GM21515 (cell line): ENCODE measurements at regions not wholly inside any gene's neighbourhood (a gene's known extent, or its start where the extent isn't known, plus 50 kb on each side); places are given as distances from the start of the nearest gene placed in this dataset.

Experiments used
- ATAC-seq: cut with Tn5 transposase; IDR thresholded peaks from one replicate; pipeline ENCODE4 v1.9.1; 2021; ENCODE audit not compliant: unreplicated experiment

DNA sequence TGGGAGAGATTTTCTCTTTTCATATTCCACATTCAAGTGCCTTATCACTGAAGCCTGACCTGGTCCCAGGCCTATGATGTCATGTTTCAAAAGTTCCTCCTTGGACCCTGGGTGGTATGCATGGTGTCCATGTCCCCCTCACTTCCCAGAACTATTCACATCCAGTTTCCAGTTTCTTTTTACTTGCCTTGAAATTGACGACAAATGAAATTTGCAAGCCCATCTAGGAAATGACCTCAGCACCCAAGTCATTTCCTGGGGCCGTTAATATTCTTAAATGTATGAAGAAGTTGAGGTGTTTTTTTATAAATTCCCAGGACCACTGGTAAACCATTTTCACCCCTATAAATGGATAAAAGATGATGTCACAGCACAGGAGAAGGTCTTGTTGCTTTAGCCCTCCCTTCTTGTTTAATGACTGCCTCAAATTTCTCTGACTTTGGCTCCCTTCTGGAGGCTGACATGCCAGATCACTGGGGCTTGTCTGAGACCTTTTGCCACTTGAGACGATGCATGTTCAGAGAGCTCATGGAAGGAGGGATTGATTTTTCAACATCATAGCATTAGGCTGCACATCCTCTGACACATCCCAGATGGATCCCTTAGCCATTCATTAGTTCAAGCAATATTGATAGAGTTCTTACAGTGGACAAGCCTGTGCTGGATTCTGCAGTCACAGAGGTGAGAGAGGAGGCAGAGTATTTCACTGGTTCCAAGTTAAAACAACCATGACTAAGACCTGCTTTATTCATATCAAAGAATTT is 221.3 kb downstream of the PLPP3 start:
- ATAC-seq: no peak

GRCh38 chr1:56356376-56356990 is 222.9 kb downstream of the PLPP3 start:
- no peak for ATAC-seq

- no peak for ATAC-seq
Observed at GRCh38 chr1:56355918-56356317, 223.4 kb downstream of the PLPP3 start.

GRCh38 chr1:56355422-56355821 is 223.9 kb downstream of the PLPP3 start:
- no peak for ATAC-seq

DNA sequence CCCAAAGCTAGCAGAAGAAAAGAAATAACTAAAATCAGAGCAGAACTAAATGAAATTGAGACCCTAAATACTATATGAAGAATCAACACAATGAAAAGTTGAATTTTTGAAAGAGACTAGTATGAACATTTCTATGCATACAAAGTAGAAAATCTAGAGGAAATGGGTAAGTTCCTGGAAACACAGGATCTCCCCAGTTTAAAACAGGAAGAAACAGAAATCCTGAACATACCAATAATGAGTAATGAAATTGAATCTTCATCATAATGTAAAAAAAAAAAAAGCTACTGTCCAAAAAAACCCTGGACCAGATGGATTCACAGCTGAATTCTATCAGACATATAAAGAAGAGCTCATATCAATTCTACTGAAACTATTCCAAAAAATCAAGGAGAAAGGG is 233.5 kb downstream of the PLPP3 start:
- ATAC-seq: no peak

- no peak for ATAC-seq
Observed at GRCh38 chr1:56340977-56341376, 238.4 kb downstream of the PLPP3 start.

DNA sequence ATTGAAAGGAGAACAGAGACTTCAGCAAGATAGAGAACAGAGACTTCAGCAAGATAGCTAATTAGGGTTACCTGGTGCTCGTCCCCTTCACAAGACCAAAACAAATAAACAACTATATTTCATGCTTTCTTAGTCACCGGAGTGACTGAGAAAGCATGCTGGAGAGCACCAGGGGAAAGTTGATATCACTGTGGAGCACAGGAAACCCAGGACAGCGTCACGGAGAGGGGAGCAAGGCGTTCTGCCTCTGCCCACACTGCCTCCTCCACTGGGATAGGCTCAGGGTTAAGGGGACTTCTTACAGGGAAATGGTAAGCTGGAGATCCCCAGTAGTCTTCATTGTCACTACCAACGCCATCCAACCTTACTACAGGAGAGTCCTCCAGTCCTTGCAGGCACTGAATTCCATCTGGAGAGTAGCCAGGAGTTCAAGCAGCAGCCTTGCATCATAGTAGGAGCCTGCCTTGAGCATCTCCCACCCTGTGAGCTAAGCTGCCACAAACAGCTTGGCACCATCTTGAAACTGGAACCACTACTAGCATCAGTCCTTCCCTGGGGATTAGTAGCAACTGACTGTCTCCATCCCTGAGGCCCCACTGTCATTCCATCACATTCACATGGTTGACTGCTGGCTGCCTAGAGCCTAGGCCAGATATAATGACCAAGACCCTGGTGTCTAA is 239.4 kb downstream of the PLPP3 start:
- no peak for ATAC-seq

DNA sequence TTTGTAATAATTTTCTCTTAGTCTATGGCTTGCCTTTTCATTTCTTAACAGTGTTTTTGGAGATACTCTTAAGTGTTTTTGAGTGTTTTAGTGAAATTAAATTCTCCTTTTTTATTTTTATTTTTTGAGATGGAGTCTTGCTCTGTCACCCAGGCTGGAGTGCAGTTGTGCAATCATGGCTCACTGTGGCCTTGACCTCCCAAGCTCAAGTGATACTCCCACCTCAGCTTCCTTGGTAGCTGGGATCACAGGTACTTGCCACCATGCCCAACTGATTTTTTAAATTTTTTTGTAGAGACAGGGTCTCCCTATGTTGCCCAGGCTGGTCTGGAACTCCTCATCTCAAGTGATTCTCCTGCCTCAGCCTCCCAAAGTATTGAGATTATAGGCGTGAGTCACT is 240.3 kb downstream of the PLPP3 start:
- no peak for ATAC-seq

- ATAC-seq: no peak
Observed at GRCh38 chr1:56336982-56337381, 242.4 kb downstream of the PLPP3 start.

GRCh38 chr1:56335394-56335793 is 244.0 kb downstream of the PLPP3 start:
- ATAC-seq: no peak

- no peak for ATAC-seq
Observed at GRCh38 chr1:56334047-56334446, 245.3 kb downstream of the PLPP3 start.

DNA sequence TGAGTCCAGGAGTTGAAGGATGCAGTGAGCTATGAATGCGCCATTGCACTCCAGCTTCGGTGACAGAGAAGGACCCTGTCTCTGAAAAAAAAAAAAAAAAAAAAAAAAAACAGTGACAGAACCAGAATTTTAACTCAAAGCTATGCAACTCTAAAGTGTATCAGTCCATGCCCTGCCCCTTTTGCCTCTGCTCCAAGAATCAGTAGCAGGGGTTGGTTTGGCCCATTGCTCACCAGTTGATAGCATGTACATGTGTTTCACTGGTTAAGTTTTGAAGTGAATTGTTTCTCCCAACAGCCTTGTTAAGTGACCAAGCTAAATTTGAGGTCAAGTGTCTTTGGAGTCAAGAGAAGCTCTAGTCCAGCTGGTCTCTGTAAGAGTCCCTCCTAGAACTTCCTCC is 245.9 kb downstream of the PLPP3 start:
- no peak for ATAC-seq

GRCh38 chr1:56331892-56332567 is 247.3 kb downstream of the PLPP3 start:
- no peak for ATAC-seq

DNA sequence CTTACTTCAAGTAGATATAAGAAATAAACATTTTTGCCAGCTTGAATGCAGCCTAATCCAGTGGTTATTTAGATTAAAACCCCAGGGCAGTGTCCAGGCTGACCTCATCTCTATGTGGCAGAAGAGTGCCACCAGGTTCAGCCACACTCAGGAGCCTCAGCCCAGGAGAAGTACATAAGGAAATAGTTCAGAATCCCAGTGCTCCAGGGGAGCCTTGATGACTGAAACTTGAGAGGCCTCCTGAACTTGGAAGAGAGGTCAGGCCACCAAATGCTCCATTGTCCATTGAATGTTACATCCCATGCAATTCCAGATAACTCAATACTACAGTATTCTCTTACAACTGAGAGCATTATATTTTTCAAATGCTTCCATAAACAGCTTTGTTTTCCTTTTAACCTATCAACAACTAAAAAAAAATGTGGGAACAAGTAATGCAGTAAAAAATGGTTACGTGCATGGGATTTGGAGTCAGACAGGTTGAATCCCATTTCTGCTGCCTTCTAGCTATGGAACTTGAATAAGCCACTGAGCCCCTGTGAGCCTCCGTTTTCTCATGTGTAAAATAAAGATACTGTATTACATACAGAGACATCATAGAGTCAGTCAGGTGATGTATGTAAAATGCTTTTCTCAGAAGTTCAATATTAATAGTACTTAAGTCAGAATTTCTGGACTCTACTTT is 248.0 kb downstream of the PLPP3 start:
- ATAC-seq: no peak

GRCh38 chr1:56330391-56331026 is 248.9 kb downstream of the PLPP3 start:
- peak; percentile 88 for ATAC-seq

GRCh38 chr1:56329970-56330369 is 249.4 kb downstream of the PLPP3 start:
- ATAC-seq: no peak

DNA sequence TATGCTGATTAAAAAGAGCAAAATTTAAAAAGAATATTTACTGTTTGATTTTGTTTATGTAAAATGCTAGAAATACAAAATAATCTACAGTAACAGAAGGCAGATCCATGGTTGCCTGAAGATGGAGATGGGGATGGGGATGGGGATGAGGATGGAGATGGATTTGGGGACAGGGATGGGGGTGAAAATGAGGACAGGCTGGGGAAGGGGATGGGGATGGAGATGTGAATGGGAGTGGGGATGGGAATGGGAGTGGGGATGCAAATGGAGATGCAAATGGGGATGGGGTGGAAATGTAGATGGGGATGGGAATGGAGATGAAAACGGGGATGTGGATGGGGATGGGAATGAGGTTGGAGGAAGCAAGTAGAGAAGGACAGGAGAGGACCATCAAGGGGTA is 252.2 kb downstream of the PLPP3 start:
- ATAC-seq: no peak

DNA sequence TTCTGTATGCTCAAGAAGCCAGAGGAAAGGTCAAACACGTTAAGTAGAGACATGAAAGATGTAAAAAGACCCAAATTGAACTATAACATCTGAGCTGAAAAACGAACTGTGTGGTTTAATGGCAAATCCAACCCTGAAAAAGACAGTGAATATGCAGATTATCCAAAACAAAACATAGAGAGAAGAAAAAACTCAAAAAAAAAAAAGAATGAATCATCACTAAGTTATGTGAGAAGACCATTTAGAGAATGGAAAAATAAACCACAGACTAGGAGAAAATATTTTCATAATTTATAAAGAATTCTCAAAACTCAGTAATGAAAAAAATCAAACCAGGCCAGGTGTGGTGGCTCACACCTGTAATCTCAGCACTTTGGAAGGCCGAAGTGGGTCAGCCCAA is 253.3 kb downstream of the PLPP3 start:
- ATAC-seq: no peak

DNA sequence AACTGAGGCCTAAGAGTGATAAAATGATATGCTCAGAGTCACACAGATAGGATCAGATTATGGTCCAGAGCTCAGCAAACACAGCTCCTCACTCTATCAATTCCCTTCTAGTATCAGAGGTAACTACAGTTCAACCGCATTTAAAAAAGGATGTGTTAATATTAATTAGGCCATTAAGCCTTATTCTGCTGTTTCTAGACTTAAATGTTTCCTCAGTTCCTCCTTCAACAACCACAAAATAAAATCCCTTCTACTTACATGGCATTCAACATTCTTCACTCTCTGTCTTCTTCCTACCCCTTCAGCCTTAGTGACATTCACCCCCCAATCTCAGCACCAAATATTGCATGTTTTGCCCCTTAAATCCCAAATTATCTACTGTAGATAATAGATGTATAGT is 254.9 kb downstream of the PLPP3 start:
- ATAC-seq: no peak

DNA sequence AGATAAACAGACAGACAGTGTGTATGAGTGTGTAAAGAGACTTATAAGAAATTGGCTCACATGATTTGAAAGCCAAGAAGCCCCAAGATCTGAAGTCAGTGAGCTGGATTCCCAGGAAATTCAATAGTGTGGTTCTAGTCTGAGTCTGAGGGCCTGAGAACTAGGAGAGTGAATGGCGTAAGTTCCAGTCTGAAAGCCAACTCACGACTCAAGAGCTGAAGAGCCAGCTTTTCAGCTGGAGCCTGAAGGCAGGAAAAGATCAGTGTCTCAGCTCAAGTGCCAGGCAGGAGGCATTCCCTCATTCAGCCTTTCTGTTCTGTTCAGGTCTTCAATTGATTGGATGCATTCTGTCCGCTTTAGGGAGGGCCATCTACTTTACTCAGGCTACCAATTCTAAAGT is 257.2 kb downstream of the PLPP3 start:
- ATAC-seq: no peak

DNA sequence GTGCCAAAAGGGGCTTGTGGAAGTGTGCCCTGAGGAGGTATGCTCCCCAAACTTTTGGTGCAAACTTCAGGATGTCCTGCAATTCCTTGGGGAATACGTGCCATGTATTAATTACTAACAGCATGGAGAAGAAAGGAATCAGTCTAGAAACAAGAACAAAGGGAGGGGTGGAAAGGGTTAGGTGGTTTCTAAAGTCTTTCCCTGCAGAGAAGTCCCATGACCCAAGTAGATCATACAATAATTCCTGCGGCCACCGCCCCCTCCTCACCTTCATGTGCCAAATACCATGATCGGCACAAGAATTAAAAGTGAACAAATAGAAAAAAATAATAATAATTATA is 258.2 kb downstream of the PLPP3 start:
- ATAC-seq: no peak
